H1 (cell line): ENCODE measurements at regions not wholly inside any gene's neighbourhood (a gene's known extent, or its start where the extent isn't known, plus 50 kb on each side); places are given as distances from the start of the nearest gene placed in this dataset.

ENCODE experiments used
- CTCF ChIA-PET: fragments of 300-600 bp; sonication (Branson Sonifier 250); formaldehyde crosslinking; loops from one replicate; lab custom pipeline; 2021; ENCODE audit not compliant: partially characterized antibody; lab: Charles Lee
- POLR2A ChIA-PET: fragments of 300-600 bp; sonication (Branson Sonifier 250); formaldehyde crosslinking; loops from one replicate; lab custom pipeline; 2021; ENCODE audit warnings: inconsistent platforms; ENCODE audit not compliant: partially characterized antibody; lab: Charles Lee
- DNase-seq, 2 experiments: peaks; one replicate each; pipeline versions ENCODE4 v3.0.0 to v3.0.0-alpha.2; 2010 to 2022; ENCODE audit warnings: low spot score in 2 of 2, low read depth in 1 of 2, mixed read lengths in 1 of 2
- FAIRE-seq: peaks from 2 replicates; lab custom pipeline; 2011; peaks lifted over from hg19 to GRCh38; lab: Jason Lieb, UNC
- H2AFZ ChIP-seq: 2 replicates; pipeline ENCODE4 v1.8.1; 2012; ENCODE audit warnings: low read length, inconsistent platforms
- H2AK5ac ChIP-seq: 2 replicates; pipeline ENCODE4 v1.6.1; 2013; ENCODE audit warnings: low read depth, low read length
- H2BK120ac ChIP-seq: replicated peaks from 2 replicates; pipeline ENCODE3; 2013; ENCODE audit warnings: low read depth, low read length, inconsistent platforms
- H2BK12ac ChIP-seq: 2 replicates; pipeline ENCODE4 v1.6.1; 2013; ENCODE audit warnings: low read depth, low read length
- H2BK15ac ChIP-seq: 2 replicates; pipeline ENCODE4 v1.6.1; 2013; ENCODE audit warnings: low read length
- H2BK20ac ChIP-seq: 2 replicates; pipeline ENCODE4 v1.6.1; 2013; ENCODE audit warnings: low read length
- H2BK5ac ChIP-seq: 2 replicates; pipeline ENCODE4 v1.6.1; 2013; ENCODE audit warnings: low read depth, low read length
- H3K14ac ChIP-seq: 2 replicates; pipeline ENCODE4 v1.6.1; 2013; ENCODE audit warnings: inconsistent platforms; ENCODE audit not compliant: insufficient read length
- H3K18ac ChIP-seq: 2 replicates; pipeline ENCODE4 v1.6.1; 2013; ENCODE audit warnings: low read length; ENCODE audit errors: extremely low read depth
- H3K23ac ChIP-seq: 2 replicates; pipeline ENCODE4 v1.6.1; 2013; ENCODE audit warnings: inconsistent platforms; ENCODE audit not compliant: insufficient read length
- H3K23me2 ChIP-seq: 2 replicates; pipeline ENCODE4 v1.6.1; 2013; ENCODE audit warnings: low read depth, low read length
- H3K27ac ChIP-seq: 2 replicates; pipeline ENCODE4 v1.6.1; 2011; ENCODE audit warnings: low read depth, low read length, inconsistent platforms
- H3K27me3 ChIP-seq, 4 experiments: replicated peaks in 1 of 4; 1 replicate in 1 of 4; 2 replicates in 3 of 4; pipeline versions ENCODE4 v1.6.1 to v1.8.1; 2011 to 2013; ENCODE audit warnings: low read length in 3 of 4, mild to moderate bottlenecking in 3 of 4, inconsistent platforms in 2 of 4, mixed read lengths in 2 of 4, moderate library complexity in 1 of 4; ENCODE audit not compliant: control insufficient read depth in 3 of 4, insufficient read depth in 3 of 4; ENCODE audit errors: extremely low read depth in 1 of 4
- H3K36me3 ChIP-seq, 4 experiments: 2 replicates each; pipeline versions ENCODE4 v1.6.1 to v1.8.1; 2011 to 2013; ENCODE audit warnings: mild to moderate bottlenecking in 4 of 4, low read length in 3 of 4, moderate library complexity in 2 of 4, control low read depth in 1 of 4, inconsistent platforms in 1 of 4; ENCODE audit not compliant: insufficient read depth in 4 of 4, control insufficient read depth in 2 of 4
- H3K4ac ChIP-seq: replicated peaks from 2 replicates; pipeline ENCODE3; 2013; ENCODE audit warnings: low read length, low read depth, mixed read lengths, inconsistent platforms; ENCODE audit not compliant: insufficient read length
- H3K4me1 ChIP-seq, 4 experiments: replicated peaks in 1 of 4; 1 replicate in 1 of 4; 2 replicates in 3 of 4; pipeline versions ENCODE4 v1.6.1 to v1.8.1; 2011 to 2013; ENCODE audit warnings: low read length in 3 of 4, inconsistent platforms in 2 of 4, mixed read lengths in 1 of 4; ENCODE audit not compliant: insufficient read depth in 4 of 4, control insufficient read depth in 3 of 4
- H3K4me2 ChIP-seq, 2 experiments: 2 replicates each; pipeline versions ENCODE4 v1.6.1 to v1.8.1; 2011 to 2013; ENCODE audit warnings: low read depth in 2 of 2, low read length in 2 of 2, control low read depth in 1 of 2, inconsistent platforms in 1 of 2, mild to moderate bottlenecking in 1 of 2; ENCODE audit not compliant: insufficient read depth in 1 of 2
- H3K4me3 ChIP-seq, 4 experiments: fragments of 200-600, 300-600 bp in 1 of 4; sonication (generic), shearing (Covaris generic), sonication (Bioruptor Twin) in 1 of 4; 2 replicates each; pipeline versions ENCODE4 v1.5.1 to v1.8.1; 2011 to 2016; ENCODE audit warnings: low read length in 4 of 4, low read depth in 3 of 4, control low read depth in 2 of 4, inconsistent platforms in 2 of 4, mild to moderate bottlenecking in 2 of 4, mixed read lengths in 1 of 4, moderate library complexity in 1 of 4; ENCODE audit not compliant: insufficient read depth in 2 of 4; ENCODE audit errors: extremely low read depth in 1 of 4
- H3K56ac ChIP-seq: replicated peaks from 2 replicates; pipeline ENCODE3; 2013; ENCODE audit warnings: low read depth, mild to moderate bottlenecking, mixed read lengths, low read length, inconsistent platforms; ENCODE audit not compliant: insufficient read length
- H3K79me1 ChIP-seq: 2 replicates; pipeline ENCODE4 v1.6.1; 2013; ENCODE audit warnings: low read depth, low read length, control low read depth
- H3K79me2 ChIP-seq, 2 experiments: 2 replicates each; pipeline versions ENCODE4 v1.6.1 to v1.8.1; 2012 to 2013; ENCODE audit warnings: low read length in 2 of 2, mild to moderate bottlenecking in 2 of 2, inconsistent platforms in 1 of 2; ENCODE audit not compliant: insufficient read depth in 2 of 2, control insufficient read depth in 1 of 2
- H3K9ac ChIP-seq, 4 experiments: replicated peaks in 1 of 4; 1 replicate in 1 of 4; 2 replicates in 3 of 4; pipeline versions ENCODE4 v1.6.1 to v1.8.1; 2011 to 2013; ENCODE audit warnings: low read depth in 3 of 4, low read length in 3 of 4, control low read depth in 2 of 4, mild to moderate bottlenecking in 2 of 4, moderate library complexity in 2 of 4, inconsistent platforms in 1 of 4; ENCODE audit errors: extremely low read depth in 1 of 4
- H3K9me3 ChIP-seq, 2 experiments: 2 replicates each; pipeline versions ENCODE4 v1.6.1 to v1.8.1; 2012 to 2013; ENCODE audit warnings: mild to moderate bottlenecking in 2 of 2, moderate library complexity in 2 of 2, control low read depth in 1 of 2, inconsistent platforms in 1 of 2, low read depth in 1 of 2, low read length in 1 of 2, mixed read lengths in 1 of 2; ENCODE audit not compliant: insufficient read depth in 2 of 2
- H4K20me1 ChIP-seq, 2 experiments: replicated peaks in 1 of 2; 2 replicates each; pipeline versions ENCODE3 to v1.8.1; 2011 to 2013; ENCODE audit warnings: inconsistent platforms in 2 of 2, low read length in 2 of 2, mild to moderate bottlenecking in 1 of 2; ENCODE audit not compliant: insufficient read depth in 2 of 2, control insufficient read depth in 1 of 2
- H4K5ac ChIP-seq: 2 replicates; pipeline ENCODE4 v1.6.1; 2013; ENCODE audit warnings: low read length, low read depth, mixed read lengths, inconsistent platforms; ENCODE audit not compliant: insufficient read length
- H4K8ac ChIP-seq: 2 replicates; pipeline ENCODE4 v1.8.0; 2013; ENCODE audit warnings: mild to moderate bottlenecking, moderate library complexity, low read length, inconsistent platforms; ENCODE audit not compliant: insufficient read depth; ENCODE audit errors: extremely low read depth
- H4K91ac ChIP-seq: replicated peaks from 2 replicates; pipeline ENCODE3; 2013; ENCODE audit warnings: low read length, mixed read lengths, inconsistent platforms; ENCODE audit not compliant: insufficient read length
- ASH2L ChIP-seq: fragments of 200-600, 300-600 bp; sonication (generic); IDR thresholded peaks from one replicate; pipeline ENCODE4 v1.7.1; 2017; ENCODE audit warnings: low read length
- EP300 ChIP-seq, 2 experiments: IDR thresholded peaks; 1 replicate in 1 of 2; 2 replicates in 1 of 2; pipeline ENCODE4 v1.6.1; 2011 to 2012; ENCODE audit warnings: low read depth in 2 of 2, low read length in 2 of 2, mild to moderate bottlenecking in 2 of 2, borderline replicate concordance in 1 of 2, inconsistent platforms in 1 of 2, moderate library complexity in 1 of 2
- FOSL1 ChIP-seq: IDR thresholded peaks from 2 replicates; pipeline ENCODE4 v1.6.1; 2011; ENCODE audit warnings: mild to moderate bottlenecking, low read depth, low read length, moderate library complexity; ENCODE audit not compliant: insufficient read depth
- JUN ChIP-seq: IDR thresholded peaks from 2 replicates; pipeline ENCODE4 v1.6.1; 2011; ENCODE audit warnings: low read depth, mild to moderate bottlenecking, improper control_type of control experiment, low read length
- KDM5A ChIP-seq: fragments of 200-600 bp; IDR thresholded peaks from 2 replicates; pipeline ENCODE4 v1.7.1; 2012; ENCODE audit warnings: mild to moderate bottlenecking, low read length, inconsistent platforms, mixed read lengths
- MAFK ChIP-seq: IDR thresholded peaks from 2 replicates; pipeline ENCODE4 v1.6.1; 2012; ENCODE audit warnings: low read depth, mild to moderate bottlenecking, improper control_type of control experiment, low read length
- PHF8 ChIP-seq: fragments of 200-600 bp; sonication (generic); conservative IDR thresholded peaks from 2 replicates; pipeline ENCODE4 v1.7.1; 2012; ENCODE audit warnings: low read depth, mild to moderate bottlenecking, inconsistent platforms, low read length, moderate library complexity
- POLR2A ChIP-seq, 2 experiments: IDR thresholded peaks; 1 replicate in 1 of 2; 2 replicates in 1 of 2; pipeline ENCODE4 v1.6.1; 2011; ENCODE audit warnings: low read depth in 2 of 2, low read length in 2 of 2, mild to moderate bottlenecking in 2 of 2; ENCODE audit errors: control extremely low read depth in 1 of 2
- RAD21 ChIP-seq, 2 experiments: IDR thresholded peaks in 1 of 2; conservative IDR thresholded peaks in 1 of 2; 2 replicates each; pipeline ENCODE4 v1.6.1; 2011; ENCODE audit warnings: low read depth in 2 of 2, low read length in 2 of 2, improper control_type of control experiment in 1 of 2, inconsistent platforms in 1 of 2, mild to moderate bottlenecking in 1 of 2, moderate library complexity in 1 of 2
- RBBP5 ChIP-seq: IDR thresholded peaks from 2 replicates; pipeline ENCODE4 v1.7.1; 2012; ENCODE audit warnings: low read depth, mild to moderate bottlenecking, inconsistent platforms, low read length, moderate library complexity, borderline replicate concordance
- SP1 ChIP-seq: IDR thresholded peaks from 2 replicates; pipeline ENCODE4 v1.6.1; 2011; ENCODE audit warnings: low read depth, low read length
- TAF7 ChIP-seq: optimal IDR thresholded peaks from 2 replicates; pipeline ENCODE3; 2011; ENCODE audit warnings: low read depth, mild to moderate bottlenecking, inconsistent platforms, low read length, moderate library complexity, borderline replicate concordance
- WGBS, 2 experiments: shearing (Covaris generic) in 1 of 2; methylation state at CpG; one replicate each; pipeline versions ENCODE4 v1.1.6 to v1.1.7; 2013 to 2015; ENCODE audit warnings: low lambda C conversion rate in 2 of 2, mixed read lengths in 2 of 2, inconsistent platforms in 1 of 2, low coverage in 1 of 2, missing lambda C conversion rate in 1 of 2; ENCODE audit not compliant: insufficient replicate concordance in 2 of 2, insufficient coverage in 1 of 2, insufficient read length in 1 of 2; ENCODE audit errors: extremely low coverage in 1 of 2, missing lambda C conversion rate in 1 of 2; 5-methylcytosine and 5-hydroxymethylcytosine counted together
- TF ChIP-seq, protein P1 (sequence below): IDR thresholded peaks from 2 replicates; pipeline ENCODE4 v1.6.1; 2011; ENCODE audit warnings: low read depth, mild to moderate bottlenecking, low read length; ENCODE audit not compliant: insufficient read depth
- TF ChIP-seq, protein P2 (sequence below): IDR thresholded peaks from 2 replicates; pipeline ENCODE4 v1.6.1; 2012; ENCODE audit warnings: inconsistent platforms

DNA sequence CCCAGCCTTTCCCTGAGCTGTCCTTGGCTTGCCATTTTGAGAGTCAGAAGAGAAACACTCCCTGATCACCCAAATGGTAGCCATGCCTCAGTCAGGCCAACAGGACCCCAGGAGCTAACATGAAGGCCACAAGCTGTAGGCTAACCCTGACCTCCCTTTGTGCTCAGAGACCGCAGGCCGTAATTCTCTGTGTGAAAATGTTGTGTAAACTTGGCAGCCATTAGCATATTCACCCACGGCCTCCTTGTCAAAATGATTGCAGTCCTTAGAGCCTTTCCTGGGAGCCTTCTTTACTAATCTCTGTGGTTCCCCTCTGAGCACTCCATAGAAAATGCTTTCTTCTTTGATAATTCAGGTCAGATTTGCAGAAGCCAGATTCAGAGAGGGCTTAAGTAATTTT lies 418.9 kb downstream of the COG6 start:
- Histone ChIP-seq H3K14ac (no peak overlapping the region), H3K9ac (no peak overlapping the region; a peak in 2 of 7 replicates), H3K4me1 (peaks cover 0 to 5% (median 2%) of the 10 kb centered on the region in 4 experiments; a peak in 4 of 7 replicates), H4K8ac (peak overlapping the region; percentile 73; the same call in 1 of the 2 replicates), H3K79me1 (no peaks in the 10 kb centered on the region), H3K23ac (no peak overlapping the region), H3K79me2 (no peaks in the 10 kb centered on the region), H4K5ac (no peak overlapping the region), H3K4me3 (no peak overlapping the region), H2AFZ (peak overlapping the region; percentile 81), H3K4me2 (no peak overlapping the region)
- no peak for DNase-seq
- POLR2A ChIA-PET = no interaction called here
- WGBS, 2 experiments = 46% methylated on average over 3 of the region's 3 CpGs; no CpG with 5 or more reads in 1 of the 2 experiments
- TF ChIP-seq JUN = no peak
- TF ChIP-seq, protein P1, sequence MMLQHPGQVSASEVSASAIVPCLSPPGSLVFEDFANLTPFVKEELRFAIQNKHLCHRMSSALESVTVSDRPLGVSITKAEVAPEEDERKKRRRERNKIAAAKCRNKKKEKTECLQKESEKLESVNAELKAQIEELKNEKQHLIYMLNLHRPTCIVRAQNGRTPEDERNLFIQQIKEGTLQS = no peak
- no peak for TF ChIP-seq KDM5A
- TF ChIP-seq SP1 = no peak
- no peak for TF ChIP-seq RAD21 (IDR thresholded peaks at IDR 0.05 in 1 of 2, conservative IDR thresholded peaks at IDR 0.05 in 1 of 2; ENCODE audit: low read depth in 2 of 2, low read length in 2 of 2)
- no peak for TF ChIP-seq ASH2L
- TF ChIP-seq MAFK = no peak
- TF ChIP-seq PHF8 = no peak
- no peak for TF ChIP-seq RBBP5
- TF ChIP-seq POLR2A (IDR thresholded peaks at IDR 0.05; ENCODE audit: control extremely low read depth in 1 of 2, low read depth in 2 of 2, low read length in 2 of 2) = no peak
- no peak for TF ChIP-seq FOSL1
- TF ChIP-seq, protein P2, sequence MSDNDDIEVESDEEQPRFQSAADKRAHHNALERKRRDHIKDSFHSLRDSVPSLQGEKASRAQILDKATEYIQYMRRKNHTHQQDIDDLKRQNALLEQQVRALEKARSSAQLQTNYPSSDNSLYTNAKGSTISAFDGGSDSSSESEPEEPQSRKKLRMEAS = no peak
- TF ChIP-seq EP300 (IDR thresholded peaks at IDR 0.05; ENCODE audit: borderline replicate concordance in 1 of 2, low read depth in 2 of 2, low read length in 2 of 2) = no peak
- TF ChIP-seq TAF7 = no peak
- TF ChIP-seq, all 59 proteins: peak for 0
- Histone ChIP-seq H3K56ac (no peak overlapping the region), H2BK15ac (no peak overlapping the region), H2BK120ac (no peak overlapping the region), H3K9me3 (no peaks in the 10 kb centered on the region), H3K23me2 (no peaks in the 10 kb centered on the region), H3K36me3 (no peaks in the 10 kb centered on the region), H3K27me3 (no peaks in the 10 kb centered on the region), H2BK5ac (no peak overlapping the region), H3K27ac (no peak overlapping the region), H4K91ac (no peak overlapping the region), H3K4ac (no peak overlapping the region), H3K18ac (0 out of 2 replicates have a peak overlapping the region, but pooled peaks have one; percentile 3), H2BK20ac (no peak overlapping the region), H2BK12ac (peak overlapping the region; percentile 22; the same call in 1 of the 2 replicates), H2AK5ac (no peak overlapping the region), H4K20me1 (no peaks in the 10 kb centered on the region)
- no peak for FAIRE-seq
- CTCF ChIA-PET = interaction anchor here (0.5 to 1.2 kb wide), 4 partner anchors 10 to 609 kb away, joined by 3 read pairs; no protein-coding TSS in a partner anchor
